Suprapubic skin (tissue), 4 donors: ENCODE measurements at regions not wholly inside any gene's neighbourhood (a gene's known extent, or its start where the extent isn't known, plus 50 kb on each side); places are given as distances from the start of the nearest gene placed in this dataset.

Experiments
- CTCF ChIP-seq, 2 donors: fragments of 200-600 bp in 1 of 2; fragments of 450-650 bp in 1 of 2; sonication (generic) in 1 of 2; IDR thresholded peaks; one replicate each; pipeline ENCODE4 v1.5.1; 2016 to 2019; ENCODE audit warnings: antibody characterized with exemption in 2 of 2, mild to moderate bottlenecking in 1 of 2, moderate library complexity in 1 of 2
- POLR2A ChIP-seq, 2 donors: fragments of 450-650 bp; IDR thresholded peaks; one replicate each; pipeline ENCODE4 v1.6.1; 2017; ENCODE audit warnings: antibody characterized with exemption in 2 of 2, mild to moderate bottlenecking in 2 of 2, moderate library complexity in 2 of 2
- POLR2AphosphoS5 ChIP-seq, 3 donors: sonication (generic); formaldehyde crosslinking; IDR thresholded peaks; one replicate each; pipeline ENCODE4 v1.6.1; 2017; ENCODE audit warnings: antibody characterized with exemption in 3 of 3

GRCh38 chr11:106601684-106602297, 416.5 kb downstream of the GUCY1A2 start:
- TF ChIP-seq CTCF (IDR thresholded peaks at IDR 0.05) (no peak), POLR2A (IDR thresholded peaks at IDR 0.05) (no peak), POLR2AphosphoS5 (IDR thresholded peaks at IDR 0.05) (no peak)
